GM10248 (cell line): ENCODE measurements at regions not wholly inside any gene's neighbourhood (a gene's known extent, or its start where the extent isn't known, plus 50 kb on each side); places are given as distances from the start of the nearest gene placed in this dataset.

ENCODE experiments used
- CTCF ChIA-PET: fragments of 300-600 bp; sonication (Branson Sonifier 250); formaldehyde crosslinking; extraction: SDS; loops from one replicate; lab custom pipeline; 2021; ENCODE audit warnings: antibody characterized with exemption; lab: Yijun Ruan, JAX
- POLR2A ChIA-PET: fragments of 350-650 bp; sonication (Branson Sonifier 250); formaldehyde crosslinking; extraction: SDS; loops from one replicate; lab custom pipeline; 2020; ENCODE audit warnings: antibody characterized with exemption; lab: Yijun Ruan, JAX
- DNase-seq: peaks from one replicate; pipeline ENCODE4 v3.0.0; 2012; ENCODE audit errors: extremely low spot score
- CTCF ChIP-seq: IDR thresholded peaks from 2 replicates; pipeline ENCODE4 v1.5.1; 2012; ENCODE audit warnings: mild to moderate bottlenecking, low read depth; ENCODE audit errors: extremely low read depth, missing control alignments, control extremely low read depth

GRCh38 chr1:91166106-91166712 lies 144.4 kb upstream of the ZNF644 start:
- ChIA-PET CTCF (interaction anchor here (0.8 to 5.6 kb wide), 65 partner anchors 9 to 1182 kb away, joined by 3 to 56 read pairs (median 5); partner anchors contain the start of genes CDC7 and HFM1), POLR2A (no interaction called here)
- peak; percentile 48 for DNase-seq
- peak; percentile 88 for TF ChIP-seq CTCF

- DNase-seq = peak; percentile 81
- CTCF ChIA-PET = interaction anchor here (0.6 to 5.6 kb wide), 63 partner anchors 10 to 1244 kb away, joined by 3 to 56 read pairs (median 5); partner anchors contain the start of genes CDC7, HFM1 and ZNF644
- TF ChIP-seq CTCF = peak; percentile 100
- POLR2A ChIA-PET = no interaction called here
Observed at GRCh38 chr1:91165033-91165654, 143.3 kb upstream of the ZNF644 start.

- no peak for TF ChIP-seq CTCF
- ChIA-PET POLR2A (no interaction called here), CTCF (interaction anchor here (1.1 to 5.6 kb wide), 2 partner anchors 9 to 440 kb away, joined by 3 to 56 read pairs; no protein-coding TSS in a partner anchor)
- DNase-seq = no peak
Observed at GRCh38 chr1:91162613-91163012, 140.8 kb upstream of the ZNF644 start.

- CTCF ChIA-PET = no interaction called here
- POLR2A ChIA-PET = no interaction called here
- no peak for DNase-seq
- TF ChIP-seq CTCF = no peak
Observed at GRCh38 chr1:91161749-91162148, 139.9 kb upstream of the ZNF644 start.

- ChIA-PET POLR2A (no interaction called here), CTCF (no interaction called here)
- DNase-seq = no peak
- no peak for TF ChIP-seq CTCF
Observed at GRCh38 chr1:91161166-91161565, 139.3 kb upstream of the ZNF644 start.

- DNase-seq = no peak
- no peak for TF ChIP-seq CTCF
- CTCF ChIA-PET = no interaction called here
- POLR2A ChIA-PET = no interaction called here
Observed at GRCh38 chr1:91160363-91161075, 138.7 kb upstream of the ZNF644 start.
